Motor neuron (in vitro differentiated cells): ENCODE measurements at regions not wholly inside any gene's neighbourhood (a gene's known extent, or its start where the extent isn't known, plus 50 kb on each side); places are given as distances from the start of the nearest gene placed in this dataset.

Experiments
- ATAC-seq, 8 experiments: fragments of 200-7000 bp; cut with Tn5 transposase; replicated peaks in 6 of 8; 2 replicates each; pipeline ENCODE4 v1.8.0; 2021; ENCODE audit warnings: mild to moderate bottlenecking in 8 of 8, moderate library complexity in 8 of 8
- H3K27ac ChIP-seq, 2 donors: fragments of 250-450 bp; sonication (Bioruptor Pico); 2 replicates each; pipeline ENCODE4 v1.9.0; 2021; ENCODE audit warnings: antibody characterized with exemption in 2 of 2, mild to moderate bottlenecking in 2 of 2, moderate library complexity in 1 of 2
- H3K4me1 ChIP-seq, 2 donors: fragments of 250-450 bp; sonication (Bioruptor Pico); replicated peaks in 1 of 2; 2 replicates each; pipeline ENCODE4 v1.6.1; 2021; ENCODE audit warnings: antibody characterized with exemption in 2 of 2, mild to moderate bottlenecking in 2 of 2, moderate library complexity in 1 of 2
- H3K4me3 ChIP-seq, 5 donors: fragments of 250-450 bp; sonication (Bioruptor Pico); 2 replicates each; pipeline ENCODE4 v1.9.0; 2021; ENCODE audit warnings: antibody characterized with exemption in 5 of 5, mild to moderate bottlenecking in 5 of 5, moderate library complexity in 4 of 5
- WGBS, 10 experiments: fragments of 450-650 bp; shearing (Covaris generic); methylation state at CpG; one replicate each; pipeline ENCODE4 v1.0.0; 2022; 5-methylcytosine and 5-hydroxymethylcytosine counted together
- in situ Hi-C, 9 experiments: fragments of 400-800 bp; cut with MboI; loops; one replicate each; pipeline ENCODE4 v1.15.0; 2021; ENCODE audit warnings: low sequenced_read_pairs in 9 of 9, low pct_unique_long_range_greater_than_20kb in 2 of 9; ENCODE audit not compliant: unreplicated experiment in 9 of 9

DNA sequence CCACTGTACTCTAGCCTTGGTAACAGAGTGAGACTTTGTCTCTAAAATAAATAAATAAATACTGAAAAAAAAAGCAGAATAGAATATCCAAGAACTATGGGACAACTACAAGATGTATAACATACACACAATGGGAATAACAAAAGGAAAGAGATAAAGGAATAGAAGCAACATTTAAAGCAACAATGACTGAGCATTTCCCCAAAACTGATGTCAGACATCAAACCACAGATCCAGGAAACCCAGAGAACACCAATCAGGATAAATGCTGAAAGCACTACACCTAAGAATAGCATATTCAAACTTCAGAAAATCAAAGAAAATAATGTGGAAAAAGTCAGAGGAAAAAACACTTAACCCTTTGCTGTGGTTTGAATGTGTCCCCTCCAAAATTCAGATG is 436.4 kb downstream of the ACTL7B start:
- Histone ChIP-seq H3K4me1 (no peaks in the 10 kb centered on the region), H3K27ac (no peak overlapping the region), H3K4me3 (no peak overlapping the region)
- ATAC-seq: no peak
- in situ Hi-C loops: no loop called here

DNA sequence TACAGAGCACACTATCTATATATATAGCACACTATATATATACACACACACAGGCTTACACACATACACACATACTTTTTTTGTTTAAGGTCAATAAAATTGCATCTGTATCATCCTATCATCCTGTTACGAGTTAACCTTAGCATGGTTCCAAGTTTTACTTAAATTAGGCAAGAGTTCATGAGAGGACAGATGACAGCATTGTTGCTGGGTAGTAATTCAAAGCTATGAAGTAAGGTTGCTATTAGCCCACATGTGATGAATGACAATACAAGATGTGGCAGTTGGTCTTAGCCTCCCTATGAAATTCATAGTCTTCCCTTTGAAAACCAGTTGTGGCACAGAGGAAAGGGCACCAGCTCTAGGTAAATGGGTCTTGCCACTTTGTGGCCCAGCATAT is 438.1 kb downstream of the ACTL7B start:
- ATAC-seq: peak in 1 of 8 experiments; percentile 14
- no peak overlapping the region for H3K27ac ChIP-seq
- in situ Hi-C loops: no loop called here
- no peak overlapping the region for H3K4me3 ChIP-seq
- no peaks in the 10 kb centered on the region for H3K4me1 ChIP-seq
- 80 to 100% (median 91%) methylated on average over 1 of the region's 1 CpG; no CpG with 5 or more reads in 5 of the 10 experiments for WGBS, 10 experiments

DNA sequence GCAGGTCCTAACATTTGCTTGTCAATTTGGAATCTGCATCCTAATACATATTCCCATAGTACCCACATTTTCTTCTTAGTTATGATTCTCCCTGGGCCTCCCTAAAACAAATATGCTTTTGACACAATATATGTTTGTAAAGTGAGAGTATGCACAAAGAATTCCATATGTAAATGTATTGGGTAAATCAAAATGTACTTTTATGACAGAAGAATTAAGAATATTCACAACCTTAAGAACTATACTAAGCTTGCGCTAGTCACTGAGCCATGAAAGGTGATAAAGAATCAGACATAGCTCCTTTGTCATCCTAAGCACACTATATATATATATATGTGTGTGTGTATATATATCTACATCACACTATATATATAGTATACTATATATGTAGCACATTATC is 438.5 kb downstream of the ACTL7B start:
- in situ Hi-C loops: no loop called here

GRCh38 chr9:108416324-108416723 is 439.5 kb downstream of the ACTL7B start:
- no peak for ATAC-seq
- in situ Hi-C loops: no loop called here
- Histone ChIP-seq H3K4me3 (no peak overlapping the region), H3K27ac (no peak overlapping the region), H3K4me1 (no peaks in the 10 kb centered on the region)
- WGBS, 10 experiments: 40 to 96% (median 72%) methylated on average over 1 to 2 of the region's 2 CpGs

More for the DNA sequence above, 438.5 kb downstream of the ACTL7B start:
- no peak overlapping the region for H3K27ac ChIP-seq
- 71 to 100% (median 86%) methylated on average over 1 of the region's 1 CpG; no CpG with 5 or more reads in 5 of the 10 experiments for WGBS, 10 experiments
- H3K4me3 ChIP-seq: no peak overlapping the region
- peak in 1 of 8 experiments; percentile 90 for ATAC-seq
- no peaks in the 10 kb centered on the region for H3K4me1 ChIP-seq

DNA sequence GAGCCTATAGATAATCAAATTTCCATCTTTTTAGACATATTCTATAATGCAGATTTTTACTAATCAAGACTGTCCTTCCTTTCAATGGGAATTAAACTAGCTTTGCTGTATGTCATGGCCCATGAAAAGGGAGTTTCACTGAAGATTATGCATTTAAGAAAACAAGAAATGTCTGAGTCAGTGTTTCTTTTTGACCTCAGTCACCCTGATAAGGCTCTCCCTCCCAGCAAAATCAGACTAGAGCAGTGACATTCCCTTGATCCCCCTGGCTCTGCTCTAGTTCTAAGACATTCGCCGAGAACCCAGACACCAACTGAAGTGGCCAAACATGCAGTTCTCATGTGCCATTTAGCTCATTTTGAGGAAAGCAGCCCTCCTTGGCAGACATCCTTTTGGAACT is 442.0 kb downstream of the ACTL7B start:
- peak in 1 of 8 experiments; percentile 39 for ATAC-seq
- no peaks in the 10 kb centered on the region for H3K4me1 ChIP-seq
- H3K27ac ChIP-seq: no peak overlapping the region
- H3K4me3 ChIP-seq: no peak overlapping the region
- WGBS, 10 experiments: 66 to 100% (median 80%) methylated on average over 2 of the region's 2 CpGs; no CpG with 5 or more reads in 5 of the 10 experiments
- in situ Hi-C loops: no loop called here

GRCh38 chr9:108412755-108413154 is 443.0 kb downstream of the ACTL7B start:
- in situ Hi-C loops: no loop called here
- Histone ChIP-seq H3K27ac (no peak overlapping the region), H3K4me3 (no peak overlapping the region), H3K4me1 (no peaks in the 10 kb centered on the region)
- WGBS, 10 experiments: 64 to 100% (median 88%) methylated on average over 1 to 3 of the region's 4 CpGs; no CpG with 5 or more reads in 5 of the 10 experiments
- no peak for ATAC-seq

DNA sequence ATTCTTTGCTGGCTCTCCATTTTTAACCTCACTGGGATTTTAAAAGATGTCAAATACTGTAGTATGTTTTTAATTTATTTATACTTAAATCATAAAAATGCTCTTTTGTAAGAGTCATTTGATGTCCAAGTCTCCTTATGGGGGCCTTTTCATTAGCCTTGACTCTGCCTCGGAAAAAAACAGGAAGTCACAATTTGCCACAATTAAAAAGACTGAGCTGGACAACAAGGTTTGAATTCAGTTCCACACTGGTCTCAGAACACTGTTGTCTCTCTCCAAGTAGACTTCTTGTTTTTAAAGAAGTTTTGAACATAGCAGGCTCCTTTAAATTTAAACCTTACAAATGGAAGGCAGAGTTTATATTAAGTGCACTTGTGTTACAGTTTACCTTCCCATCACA is 444.2 kb downstream of the ACTL7B start:
- in situ Hi-C loops: no loop called here
- Histone ChIP-seq H3K27ac (no peak overlapping the region), H3K4me3 (no peak overlapping the region), H3K4me1 (no peaks in the 10 kb centered on the region)
- no peak for ATAC-seq
- 0 to 100% (median 83%) methylated on average over 1 of the region's 1 CpG; no CpG with 5 or more reads in 1 of the 10 experiments for WGBS, 10 experiments

- in situ Hi-C loops: no loop called here
- H3K4me1 ChIP-seq: no peaks in the 10 kb centered on the region
Observed at GRCh38 chr9:108410161-108410560, 445.6 kb downstream of the ACTL7B start.

GRCh38 chr9:108400297-108400696 is 455.5 kb downstream of the ACTL7B start:
- in situ Hi-C loops: no loop called here

More at GRCh38 chr9:108410161-108410560, 445.6 kb downstream of the ACTL7B start:
- H3K4me3 ChIP-seq: no peak overlapping the region
- no peak for ATAC-seq
- 80 to 100% (median 92%) methylated on average over 1 of the region's 1 CpG; no CpG with 5 or more reads in 1 of the 10 experiments for WGBS, 10 experiments
- no peak overlapping the region for H3K27ac ChIP-seq

DNA sequence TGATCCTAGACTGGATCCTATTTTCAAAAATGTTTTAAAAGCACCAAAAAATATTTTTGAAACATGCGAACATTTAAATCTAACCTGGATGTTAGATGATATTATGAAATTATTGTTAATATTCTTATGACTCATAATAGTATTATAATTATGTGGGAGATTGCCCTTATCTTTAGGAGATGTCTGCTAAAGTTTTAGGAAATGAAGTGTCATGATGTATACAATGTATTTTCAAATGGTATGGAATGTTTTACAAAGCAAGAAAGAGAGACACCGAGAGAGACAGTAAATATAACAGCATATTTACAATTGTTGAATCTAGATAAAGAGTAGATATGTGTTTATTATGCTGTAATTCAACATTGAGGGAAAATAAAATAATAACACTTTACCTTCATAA is 455.9 kb downstream of the ACTL7B start:
- H3K27ac ChIP-seq: no peak overlapping the region
- in situ Hi-C loops: no loop called here
- no peak overlapping the region for H3K4me3 ChIP-seq
- ATAC-seq: no peak
- H3K4me1 ChIP-seq: no peaks in the 10 kb centered on the region
- WGBS, 10 experiments: 42 to 100% (median 95%) methylated on average over 1 to 2 of the region's 2 CpGs; no CpG with 5 or more reads in 1 of the 10 experiments

More at GRCh38 chr9:108400297-108400696, 455.5 kb downstream of the ACTL7B start:
- Histone ChIP-seq H3K4me1 (no peaks in the 10 kb centered on the region), H3K4me3 (no peak overlapping the region), H3K27ac (no peak overlapping the region)
- ATAC-seq: peak in 3 of 8 experiments; percentile 16 to 55 (median 33)

DNA sequence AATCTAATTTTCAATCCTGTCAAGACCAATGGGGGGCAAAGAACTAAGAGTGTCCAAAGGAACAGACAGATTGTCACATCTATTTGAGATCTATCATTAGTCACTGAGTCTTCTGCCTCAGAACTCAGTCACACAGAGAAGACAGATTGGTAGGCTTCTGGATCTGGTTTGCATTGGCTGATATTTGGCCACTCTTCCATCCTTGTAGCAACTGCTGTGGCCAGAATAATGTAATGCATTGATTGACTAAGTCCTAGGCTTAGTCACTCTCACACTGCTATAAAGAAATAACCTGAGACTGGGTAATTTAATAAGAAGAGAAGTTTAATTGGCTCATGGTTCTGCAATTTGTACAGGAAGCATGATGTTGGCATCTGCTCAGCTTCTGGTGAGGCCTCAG is 458.5 kb downstream of the ACTL7B start:
- H3K4me3 ChIP-seq: no peak overlapping the region
- no peak for ATAC-seq
- no peak overlapping the region for H3K27ac ChIP-seq
- H3K4me1 ChIP-seq: no peaks in the 10 kb centered on the region
- in situ Hi-C loops: no loop called here

GRCh38 chr9:108396611-108397010 is 459.2 kb downstream of the ACTL7B start:
- in situ Hi-C loops: no loop called here
- Histone ChIP-seq H3K4me3 (no peak overlapping the region), H3K27ac (no peak overlapping the region), H3K4me1 (no peaks in the 10 kb centered on the region)
- ATAC-seq: no peak

DNA sequence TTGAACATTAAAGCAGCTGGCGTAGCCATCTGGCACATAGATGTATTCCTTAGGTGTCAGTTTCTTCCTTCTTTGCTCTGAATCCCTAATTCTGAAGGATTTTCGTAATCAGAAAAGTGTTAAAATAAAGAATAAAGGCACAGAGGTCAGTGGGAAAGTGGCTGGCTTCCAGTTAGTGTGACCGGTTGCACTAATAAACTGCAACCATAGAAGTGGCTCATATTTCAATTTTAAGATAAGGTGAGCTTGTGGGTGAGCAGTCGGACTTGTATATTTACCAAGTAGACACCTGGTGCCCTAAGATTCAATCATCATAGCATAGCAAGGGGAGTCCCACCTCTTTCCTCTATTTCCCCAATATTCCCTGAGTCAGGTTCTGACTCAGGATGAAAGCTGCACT is 459.6 kb downstream of the ACTL7B start:
- Histone ChIP-seq H3K4me3 (no peak overlapping the region), H3K27ac (no peak overlapping the region), H3K4me1 (no peaks in the 10 kb centered on the region)
- no peak for ATAC-seq
- in situ Hi-C loops: no loop called here
- 58 to 88% (median 74%) methylated on average over 1 to 4 of the region's 4 CpGs for WGBS, 10 experiments

- Histone ChIP-seq H3K4me3 (no peak overlapping the region), H3K27ac (no peak overlapping the region), H3K4me1 (no peaks in the 10 kb centered on the region)
- WGBS, 10 experiments: 24 to 100% (median 93%) methylated on average over 1 to 4 of the region's 4 CpGs
- no peak for ATAC-seq
- in situ Hi-C loops: no loop called here
Observed at GRCh38 chr9:108395421-108395820, 460.4 kb downstream of the ACTL7B start.
